BLaER1 (cell line): ENCODE measurements at regions not wholly inside any gene's neighbourhood (a gene's known extent, or its start where the extent isn't known, plus 50 kb on each side); places are given as distances from the start of the nearest gene placed in this dataset.

Experiments
- H3K27ac ChIP-seq: shearing (Covaris generic); formaldehyde crosslinking; 2 replicates; pipeline ENCODE4 v1.8.1; 2022
- H3K27me3 ChIP-seq: shearing (Covaris generic); formaldehyde crosslinking; 2 replicates; pipeline ENCODE4 v1.8.1; 2022
- H3K36me3 ChIP-seq: shearing (Covaris generic); formaldehyde crosslinking; 2 replicates; pipeline ENCODE4 v1.8.1; 2022
- H3K4me1 ChIP-seq: shearing (Covaris generic); formaldehyde crosslinking; 2 replicates; pipeline ENCODE4 v1.8.1; 2022
- H3K4me2 ChIP-seq: shearing (Covaris generic); formaldehyde crosslinking; 2 replicates; pipeline ENCODE4 v1.8.1; 2022
- H3K4me3 ChIP-seq: shearing (Covaris generic); formaldehyde crosslinking; 2 replicates; pipeline ENCODE4 v1.8.1; 2022
- H3K9ac ChIP-seq: shearing (Covaris generic); formaldehyde crosslinking; 2 replicates; pipeline ENCODE4 v1.8.1; 2022
- H3K9me3 ChIP-seq: shearing (Covaris generic); formaldehyde crosslinking; 2 replicates; pipeline ENCODE4 v1.8.1; 2022
- H4K20me1 ChIP-seq: shearing (Covaris generic); formaldehyde crosslinking; 2 replicates; pipeline ENCODE4 v1.8.1; 2022
- Cebpa-rat ChIP-seq: shearing (Covaris generic); IDR thresholded peaks from 2 replicates; pipeline ENCODE4 v1.8.1; 2022

- H3K27me3 ChIP-seq: no peaks in the 10 kb centered on the region
- H4K20me1 ChIP-seq: no peaks in the 10 kb centered on the region
- no peak overlapping the region for H3K27ac ChIP-seq
- no peak overlapping the region for H3K4me3 ChIP-seq
- peaks cover 23% of the 10 kb centered on the region for H3K4me1 ChIP-seq
- H3K9ac ChIP-seq: no peak overlapping the region
- H3K9me3 ChIP-seq: no peaks in the 10 kb centered on the region
- no peaks in the 10 kb centered on the region for H3K36me3 ChIP-seq
- H3K4me2 ChIP-seq: no peak overlapping the region
- no peak for TF ChIP-seq Cebpa-rat
These were observed 573.2 kb downstream of the METTL4 start for GRCh38 chr18:1998121-1998520.

GRCh38 chr18:1999387-1999786 lies 571.9 kb downstream of the METTL4 start:
- H3K27ac ChIP-seq: no peak overlapping the region
- no peak overlapping the region for H3K4me3 ChIP-seq
- H3K4me1 ChIP-seq: peaks cover 16% of the 10 kb centered on the region
- H3K4me2 ChIP-seq: no peak overlapping the region
- no peaks in the 10 kb centered on the region for H4K20me1 ChIP-seq
- H3K9me3 ChIP-seq: no peaks in the 10 kb centered on the region
- no peak overlapping the region for H3K9ac ChIP-seq
- TF ChIP-seq Cebpa-rat: no peak
- no peaks in the 10 kb centered on the region for H3K36me3 ChIP-seq
- no peaks in the 10 kb centered on the region for H3K27me3 ChIP-seq

- H3K9ac ChIP-seq: no peak overlapping the region
- no peak overlapping the region for H3K4me2 ChIP-seq
- no peaks in the 10 kb centered on the region for H3K27me3 ChIP-seq
- H3K36me3 ChIP-seq: no peaks in the 10 kb centered on the region
- no peaks in the 10 kb centered on the region for H3K4me1 ChIP-seq
- no peak for TF ChIP-seq Cebpa-rat
- H3K9me3 ChIP-seq: no peaks in the 10 kb centered on the region
- H4K20me1 ChIP-seq: no peaks in the 10 kb centered on the region
- no peak overlapping the region for H3K27ac ChIP-seq
- no peak overlapping the region for H3K4me3 ChIP-seq
These were observed 569.2 kb downstream of the METTL4 start for GRCh38 chr18:2002151-2002550.

- TF ChIP-seq Cebpa-rat: no peak
- no peaks in the 10 kb centered on the region for H3K27me3 ChIP-seq
- H3K27ac ChIP-seq: no peak overlapping the region
- H3K36me3 ChIP-seq: no peaks in the 10 kb centered on the region
- H3K4me2 ChIP-seq: no peak overlapping the region
- no peaks in the 10 kb centered on the region for H4K20me1 ChIP-seq
- H3K4me3 ChIP-seq: no peak overlapping the region
- H3K9me3 ChIP-seq: no peaks in the 10 kb centered on the region
- no peak overlapping the region for H3K9ac ChIP-seq
- H3K4me1 ChIP-seq: no peaks in the 10 kb centered on the region
These were observed 568.7 kb downstream of the METTL4 start for GRCh38 chr18:2002604-2003003.

GRCh38 chr18:2009942-2010697 lies 561.2 kb downstream of the METTL4 start:
- TF ChIP-seq Cebpa-rat: no peak
- no peaks in the 10 kb centered on the region for H3K27me3 ChIP-seq
- H3K9ac ChIP-seq: no peak overlapping the region
- no peak overlapping the region for H3K4me2 ChIP-seq
- H3K36me3 ChIP-seq: no peaks in the 10 kb centered on the region
- no peak overlapping the region for H3K27ac ChIP-seq
- no peaks in the 10 kb centered on the region for H4K20me1 ChIP-seq
- H3K4me3 ChIP-seq: no peak overlapping the region
- H3K9me3 ChIP-seq: no peaks in the 10 kb centered on the region
- H3K4me1 ChIP-seq: no peaks in the 10 kb centered on the region

- H3K4me3 ChIP-seq: no peak overlapping the region
- no peak for TF ChIP-seq Cebpa-rat
- peaks cover 10% of the 10 kb centered on the region for H3K4me1 ChIP-seq
- H3K36me3 ChIP-seq: no peaks in the 10 kb centered on the region
- no peaks in the 10 kb centered on the region for H3K9me3 ChIP-seq
- no peaks in the 10 kb centered on the region for H3K27me3 ChIP-seq
- H4K20me1 ChIP-seq: no peaks in the 10 kb centered on the region
- no peak overlapping the region for H3K4me2 ChIP-seq
- no peak overlapping the region for H3K27ac ChIP-seq
- H3K9ac ChIP-seq: no peak overlapping the region
These were observed 544.3 kb downstream of the METTL4 start for GRCh38 chr18:2027016-2027415.

- H3K4me2 ChIP-seq: no peak overlapping the region
- peaks cover 10% of the 10 kb centered on the region for H3K4me1 ChIP-seq
- no peaks in the 10 kb centered on the region for H3K27me3 ChIP-seq
- H3K4me3 ChIP-seq: no peak overlapping the region
- no peak overlapping the region for H3K9ac ChIP-seq
- H3K27ac ChIP-seq: no peak overlapping the region
- H4K20me1 ChIP-seq: no peaks in the 10 kb centered on the region
- H3K9me3 ChIP-seq: no peaks in the 10 kb centered on the region
- TF ChIP-seq Cebpa-rat: no peak
- H3K36me3 ChIP-seq: no peaks in the 10 kb centered on the region
These were observed 543.5 kb downstream of the METTL4 start for GRCh38 chr18:2027756-2028155.

- Histone ChIP-seq H3K4me3 (no peak overlapping the region), H3K9me3 (no peaks in the 10 kb centered on the region), H3K4me1 (peaks cover 10% of the 10 kb centered on the region), H3K36me3 (no peaks in the 10 kb centered on the region), H3K4me2 (no peak overlapping the region), H3K27ac (no peak overlapping the region), H4K20me1 (no peaks in the 10 kb centered on the region), H3K27me3 (no peaks in the 10 kb centered on the region), H3K9ac (no peak overlapping the region)
- TF ChIP-seq Cebpa-rat: no peak
These were observed 542.3 kb downstream of the METTL4 start for GRCh38 chr18:2028986-2029385.

GRCh38 chr18:2030647-2031046 lies 540.7 kb downstream of the METTL4 start:
- no peak for TF ChIP-seq Cebpa-rat
- Histone ChIP-seq H3K36me3 (no peaks in the 10 kb centered on the region), H3K9ac (no peak overlapping the region), H4K20me1 (no peaks in the 10 kb centered on the region), H3K27me3 (no peaks in the 10 kb centered on the region), H3K4me3 (no peak overlapping the region), H3K4me1 (peaks cover 10% of the 10 kb centered on the region), H3K9me3 (no peaks in the 10 kb centered on the region), H3K4me2 (no peak overlapping the region), H3K27ac (no peak overlapping the region)

- Histone ChIP-seq H3K27me3 (no peaks in the 10 kb centered on the region), H3K4me1 (peaks cover 9% of the 10 kb centered on the region), H3K36me3 (no peaks in the 10 kb centered on the region), H3K9me3 (no peaks in the 10 kb centered on the region), H3K4me2 (no peak overlapping the region), H4K20me1 (no peaks in the 10 kb centered on the region), H3K27ac (no peak overlapping the region), H3K4me3 (no peak overlapping the region), H3K9ac (no peak overlapping the region)
- no peak for TF ChIP-seq Cebpa-rat
These were observed 539.3 kb downstream of the METTL4 start for GRCh38 chr18:2032036-2032435.

- Histone ChIP-seq H3K9ac (no peak overlapping the region), H3K9me3 (no peaks in the 10 kb centered on the region), H3K36me3 (no peaks in the 10 kb centered on the region), H3K27me3 (no peaks in the 10 kb centered on the region), H3K27ac (no peak overlapping the region), H3K4me1 (no peaks in the 10 kb centered on the region), H3K4me3 (no peak overlapping the region), H3K4me2 (no peak overlapping the region), H4K20me1 (no peaks in the 10 kb centered on the region)
- TF ChIP-seq Cebpa-rat: no peak
These were observed 536.2 kb downstream of the METTL4 start for GRCh38 chr18:2035056-2035455.
